ENCODE measurements at regions not wholly inside any gene's neighbourhood (a gene's known extent, or its start where the extent isn't known, plus 50 kb on each side); places are given as distances from the start of the nearest gene placed in this dataset.

DNA sequence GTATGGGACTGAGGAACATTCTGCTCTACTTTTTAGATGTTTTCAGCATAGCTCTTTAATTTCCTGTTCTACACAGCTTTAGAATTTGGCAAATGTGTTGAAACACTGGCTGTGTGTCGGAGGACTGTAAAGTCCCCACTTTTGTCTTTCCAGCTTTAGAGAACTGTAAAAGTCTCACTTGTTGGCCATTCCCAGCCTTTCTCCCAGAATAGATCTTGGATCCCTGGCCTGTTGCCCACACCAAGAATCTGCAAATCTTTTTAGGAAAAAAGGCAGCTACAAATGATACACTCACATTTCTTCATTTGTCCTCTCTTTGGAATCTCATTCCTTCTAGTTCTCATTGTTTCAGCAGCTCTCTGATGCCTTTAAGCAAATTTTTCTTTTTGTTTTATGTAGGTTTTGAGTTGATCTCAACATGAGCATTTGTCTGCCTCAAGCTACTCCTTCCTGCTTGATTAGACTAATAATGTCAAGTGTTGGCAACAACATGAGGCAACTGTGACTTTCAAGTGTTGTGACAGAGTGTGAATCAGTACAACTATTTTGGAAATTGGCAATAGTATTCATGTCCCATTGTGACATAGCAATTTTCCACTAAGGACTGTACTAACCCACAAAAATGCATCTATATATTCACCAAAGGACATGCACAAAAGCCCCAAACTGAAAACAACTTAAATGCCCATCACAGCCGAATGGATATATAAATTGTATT is 610.8 kb downstream of the EPHA4 start:
- Histone ChIP-seq H3K4me3 (no peak overlapping the region), H3K27me3 (no peaks in the 10 kb centered on the region), H3K4me1 (peaks cover 9% of the 10 kb centered on the region), H3K9me3 (no peaks in the 10 kb centered on the region), H3K36me3 (replicated peaks in 1 of 2; ENCODE audit: insufficient read depth in 1 of 2, low read depth in 2 of 2) (no peaks in the 10 kb centered on the region), H3K27ac (no peak overlapping the region)
- intact Hi-C loops (cut with DNase I) = no loop called here
- WGBS, 2 donors = 71 to 75% methylated on average over 2 of the region's 2 CpGs
- ATAC-seq (no peak), DNase-seq (no peak)
- no peak for TF ChIP-seq POLR2A (IDR thresholded peaks at IDR 0.05)
- TF ChIP-seq, protein P1, sequence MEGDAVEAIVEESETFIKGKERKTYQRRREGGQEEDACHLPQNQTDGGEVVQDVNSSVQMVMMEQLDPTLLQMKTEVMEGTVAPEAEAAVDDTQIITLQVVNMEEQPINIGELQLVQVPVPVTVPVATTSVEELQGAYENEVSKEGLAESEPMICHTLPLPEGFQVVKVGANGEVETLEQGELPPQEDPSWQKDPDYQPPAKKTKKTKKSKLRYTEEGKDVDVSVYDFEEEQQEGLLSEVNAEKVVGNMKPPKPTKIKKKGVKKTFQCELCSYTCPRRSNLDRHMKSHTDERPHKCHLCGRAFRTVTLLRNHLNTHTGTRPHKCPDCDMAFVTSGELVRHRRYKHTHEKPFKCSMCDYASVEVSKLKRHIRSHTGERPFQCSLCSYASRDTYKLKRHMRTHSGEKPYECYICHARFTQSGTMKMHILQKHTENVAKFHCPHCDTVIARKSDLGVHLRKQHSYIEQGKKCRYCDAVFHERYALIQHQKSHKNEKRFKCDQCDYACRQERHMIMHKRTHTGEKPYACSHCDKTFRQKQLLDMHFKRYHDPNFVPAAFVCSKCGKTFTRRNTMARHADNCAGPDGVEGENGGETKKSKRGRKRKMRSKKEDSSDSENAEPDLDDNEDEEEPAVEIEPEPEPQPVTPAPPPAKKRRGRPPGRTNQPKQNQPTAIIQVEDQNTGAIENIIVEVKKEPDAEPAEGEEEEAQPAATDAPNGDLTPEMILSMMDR (IDR thresholded peaks at IDR 0.05) = no peak

DNA sequence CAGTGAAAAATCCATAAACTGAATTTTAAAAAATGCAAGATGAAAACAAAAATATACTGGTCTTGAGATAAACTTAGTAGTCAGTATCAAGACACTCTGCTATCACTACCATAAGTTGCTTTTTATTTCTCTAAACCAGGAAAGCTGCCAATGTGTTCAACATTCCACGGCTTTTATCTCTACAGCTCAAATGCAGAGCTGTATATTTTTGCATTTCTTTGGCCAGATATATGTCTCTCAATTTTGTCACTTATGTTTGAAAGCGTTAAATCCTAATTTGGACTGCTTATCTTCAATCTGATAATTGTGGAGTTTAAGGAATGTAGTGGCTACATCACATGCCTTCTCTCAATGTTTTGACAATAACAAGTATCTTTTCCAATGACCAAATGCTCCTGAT is 609.5 kb downstream of the EPHA4 start:
- no peak overlapping the region for H3K27ac ChIP-seq
- H3K27me3 ChIP-seq = no peaks in the 10 kb centered on the region
- no peaks in the 10 kb centered on the region for H3K36me3 ChIP-seq (replicated peaks in 1 of 2; ENCODE audit: insufficient read depth in 1 of 2, low read depth in 2 of 2)
- intact Hi-C loops (cut with DNase I) = no loop called here
- TF ChIP-seq, protein P1 (IDR thresholded peaks at IDR 0.05) = no peak
- TF ChIP-seq POLR2A (IDR thresholded peaks at IDR 0.05) = no peak
- 33 to 38% methylated on average over 2 of the region's 2 CpGs for WGBS, 2 donors
- no peaks in the 10 kb centered on the region for H3K9me3 ChIP-seq
- ATAC-seq = no peak
- no peak overlapping the region for H3K4me3 ChIP-seq
- no peak for DNase-seq
- peaks cover 9% of the 10 kb centered on the region for H3K4me1 ChIP-seq

DNA sequence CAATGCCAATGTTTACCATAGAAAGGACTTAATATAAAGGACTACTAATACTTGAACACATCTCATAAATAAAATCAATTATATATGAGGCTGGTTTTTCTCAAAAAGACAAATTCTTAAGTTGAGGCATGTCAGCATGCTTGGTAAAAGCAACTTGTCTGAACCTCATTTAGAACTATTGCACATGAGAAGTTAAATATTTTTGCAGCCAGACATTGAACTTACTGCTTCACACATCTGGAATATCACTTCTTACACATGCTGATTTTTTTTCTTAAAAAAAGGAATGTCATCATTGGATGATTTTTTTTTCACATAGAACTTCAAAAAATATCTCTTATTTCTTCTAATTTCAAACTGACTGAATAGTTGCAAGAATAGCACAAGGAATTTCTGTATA is 609.0 kb downstream of the EPHA4 start:
- Histone ChIP-seq H3K27ac (no peak overlapping the region), H3K36me3 (replicated peaks in 1 of 2; ENCODE audit: insufficient read depth in 1 of 2, low read depth in 2 of 2) (no peaks in the 10 kb centered on the region), H3K9me3 (no peaks in the 10 kb centered on the region), H3K4me1 (peaks cover 9% of the 10 kb centered on the region), H3K27me3 (no peaks in the 10 kb centered on the region), H3K4me3 (no peak overlapping the region)
- ATAC-seq (no peak), DNase-seq (no peak)
- intact Hi-C loops (cut with DNase I) = no loop called here
- TF ChIP-seq POLR2A (IDR thresholded peaks at IDR 0.05) = no peak
- TF ChIP-seq, protein P1 (IDR thresholded peaks at IDR 0.05) = no peak

DNA sequence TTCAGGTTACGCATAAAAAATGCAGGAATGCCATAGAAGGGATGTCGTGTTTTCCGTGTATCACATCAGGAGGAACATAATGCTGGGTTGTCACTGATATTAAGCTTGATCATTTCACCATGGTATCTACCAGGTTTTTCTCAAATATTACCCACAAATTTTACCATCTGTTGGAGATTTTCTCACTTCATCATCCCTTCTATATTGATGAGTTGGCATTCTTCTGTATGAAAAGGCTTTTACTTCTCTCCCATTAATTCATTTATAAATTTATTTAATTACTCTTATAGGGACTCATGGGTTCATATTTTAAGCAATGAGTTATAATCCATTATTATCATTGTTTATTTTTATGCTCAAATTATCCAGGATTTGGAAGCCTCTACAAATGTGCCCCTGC is 608.2 kb downstream of the EPHA4 start:
- intact Hi-C loops (cut with DNase I) = no loop called here
- ATAC-seq = no peak
- Histone ChIP-seq H3K9me3 (no peaks in the 10 kb centered on the region), H3K27me3 (no peaks in the 10 kb centered on the region), H3K36me3 (replicated peaks in 1 of 2; ENCODE audit: insufficient read depth in 1 of 2, low read depth in 2 of 2) (no peaks in the 10 kb centered on the region), H3K4me3 (no peak overlapping the region), H3K4me1 (peaks cover 8% of the 10 kb centered on the region), H3K27ac (no peak overlapping the region)
- WGBS, 2 donors = 90 to 92% methylated on average over 3 of the region's 3 CpGs
- TF ChIP-seq POLR2A (IDR thresholded peaks at IDR 0.05) = no peak
- TF ChIP-seq, protein P1 (IDR thresholded peaks at IDR 0.05) = no peak
- DNase-seq = no peak

DNA sequence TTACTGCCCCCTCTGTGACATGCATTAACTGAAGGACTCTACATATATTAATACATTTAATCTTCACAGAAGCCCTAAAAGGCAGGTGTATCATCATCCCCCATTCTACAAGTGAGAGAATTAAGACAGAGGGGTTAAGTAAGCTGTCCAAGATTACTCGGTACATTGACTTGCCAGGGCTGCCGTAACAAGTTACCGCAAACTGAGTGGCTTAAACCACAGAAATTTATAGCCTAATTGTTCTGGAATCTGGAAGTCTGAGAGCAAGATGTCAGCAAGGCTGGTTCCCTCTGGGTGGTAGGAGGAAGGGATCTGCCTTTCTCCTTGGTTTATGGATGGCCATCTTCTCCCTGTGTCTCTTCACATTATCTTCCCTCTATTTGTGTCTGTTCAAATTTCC is 605.5 kb downstream of the EPHA4 start:
- ATAC-seq (no peak), DNase-seq (no peak)
- Histone ChIP-seq H3K36me3 (replicated peaks in 1 of 2; ENCODE audit: insufficient read depth in 1 of 2, low read depth in 2 of 2) (no peaks in the 10 kb centered on the region), H3K27ac (no peak overlapping the region), H3K4me1 (no peaks in the 10 kb centered on the region), H3K4me3 (no peak overlapping the region), H3K9me3 (no peaks in the 10 kb centered on the region), H3K27me3 (no peaks in the 10 kb centered on the region)
- TF ChIP-seq, protein P1 (IDR thresholded peaks at IDR 0.05) = no peak
- TF ChIP-seq POLR2A (IDR thresholded peaks at IDR 0.05) = no peak
- 71 to 83% methylated on average over 2 to 3 of the region's 3 CpGs for WGBS, 2 donors
- intact Hi-C loops (cut with DNase I) = no loop called here

Data from body of pancreas (tissue), 4 donors.